Upper lobe of left lung (tissue), 6 donors: ENCODE measurements at regions not wholly inside any gene's neighbourhood (a gene's known extent, or its start where the extent isn't known, plus 50 kb on each side); places are given as distances from the start of the nearest gene placed in this dataset.

ENCODE experiments used
- ATAC-seq, 2 donors: fragments of 200-7000 bp; cut with Tn5 transposase; one replicate each; pipeline ENCODE4 v1.9.1; 2022; ENCODE audit warnings: mild to moderate bottlenecking in 2 of 2, moderate library complexity in 2 of 2; ENCODE audit not compliant: low FRiP score in 2 of 2
- DNase-seq, 2 donors: peaks; one replicate each; pipeline ENCODE4 v3.0.0-alpha.2; 2019 to 2020
- H3K27ac ChIP-seq, 4 donors: fragments of 200-600 bp; sonication (generic); one replicate each; pipeline ENCODE4 v1.5.1; 2016 to 2019
- H3K27me3 ChIP-seq, 4 donors: fragments of 200-600 bp; sonication (generic); one replicate each; pipeline ENCODE4 v1.5.1; 2017 to 2019
- H3K36me3 ChIP-seq, 4 donors: fragments of 200-600 bp; sonication (generic); one replicate each; pipeline ENCODE4 v1.5.1; 2016 to 2019
- H3K4me1 ChIP-seq, 4 donors: fragments of 200-600 bp; sonication (generic); one replicate each; pipeline ENCODE4 v1.5.1; 2018 to 2019
- H3K4me3 ChIP-seq, 4 donors: fragments of 200-600 bp; sonication (generic); one replicate each; pipeline ENCODE4 v1.5.1; 2017 to 2019; ENCODE audit warnings: mild to moderate bottlenecking in 2 of 4, moderate library complexity in 1 of 4
- H3K9me3 ChIP-seq, 4 donors: fragments of 200-600 bp; sonication (generic); one replicate each; pipeline ENCODE4 v1.5.1; 2018 to 2019
- CTCF ChIP-seq, 6 experiments: fragments of 450-650 bp in 4 of 6; fragments of 200-600 bp in 2 of 6; sonication (generic) in 2 of 6; IDR thresholded peaks; one replicate each; pipeline ENCODE4 v1.5.1; 2016 to 2019; ENCODE audit warnings: antibody characterized with exemption in 6 of 6
- EP300 ChIP-seq, 4 donors: sonication (generic); formaldehyde crosslinking; IDR thresholded peaks; one replicate each; pipeline ENCODE4 v1.5.1; 2017; ENCODE audit warnings: antibody characterized with exemption in 4 of 4, control low read depth in 2 of 4
- POLR2A ChIP-seq, 4 donors: fragments of 450-650 bp; IDR thresholded peaks; one replicate each; pipeline ENCODE4 v1.5.1; 2016 to 2017; ENCODE audit warnings: antibody characterized with exemption in 4 of 4, mild to moderate bottlenecking in 2 of 4
- POLR2AphosphoS5 ChIP-seq, 2 donors: sonication (generic); formaldehyde crosslinking; IDR thresholded peaks; one replicate each; pipeline ENCODE4 v1.5.1; 2017; ENCODE audit warnings: antibody characterized with exemption in 2 of 2
- WGBS, 2 donors: methylation state at CpG; one replicate each; pipeline ENCODE4 v1.1.5; 2017 to 2018; 5-methylcytosine and 5-hydroxymethylcytosine counted together
- donor health status: DM: no; HTN: no; CAD: no; lungs with moderate emphysema.
- donor health status: DM: no; HTN: yes; CAD: no; lungs with severe emphysema.

- Histone ChIP-seq H3K36me3 (no peaks in the 10 kb centered on the region), H3K27me3 (no peaks in the 10 kb centered on the region), H3K27ac (no peak overlapping the region), H3K9me3 (no peaks in the 10 kb centered on the region), H3K4me1 (no peaks in the 10 kb centered on the region), H3K4me3 (no peak overlapping the region)
- ATAC-seq (no peak), DNase-seq (no peak)
- no peak for TF ChIP-seq POLR2A (IDR thresholded peaks at IDR 0.05)
These were observed 1105.8 kb downstream of the IGSF11 start for GRCh38 chr3:117928836-117929235.

- Histone ChIP-seq H3K36me3 (no peaks in the 10 kb centered on the region), H3K27ac (no peak overlapping the region), H3K4me3 (no peak overlapping the region), H3K27me3 (no peaks in the 10 kb centered on the region), H3K4me1 (no peaks in the 10 kb centered on the region), H3K9me3 (peaks cover 0 to 4% (median 0%) of the 10 kb centered on the region in 4 donors)
- no peak for TF ChIP-seq EP300 (IDR thresholded peaks at IDR 0.05)
- no peak for TF ChIP-seq CTCF (IDR thresholded peaks at IDR 0.05)
- TF ChIP-seq POLR2A (IDR thresholded peaks at IDR 0.05) = no peak
- TF ChIP-seq POLR2AphosphoS5 (IDR thresholded peaks at IDR 0.05) = no peak
- ATAC-seq (no peak), DNase-seq (no peak)
These were observed 1102.2 kb downstream of the IGSF11 start for GRCh38 chr3:117932441-117932840.

- no peak overlapping the region for H3K4me3 ChIP-seq
- ATAC-seq (no peak), DNase-seq (no peak)
- TF ChIP-seq POLR2A (IDR thresholded peaks at IDR 0.05) = no peak
- H3K4me1 ChIP-seq = no peaks in the 10 kb centered on the region
- H3K9me3 ChIP-seq = peaks cover 0 to 4% (median 0%) of the 10 kb centered on the region in 4 donors
- 93 to 94% methylated on average over 4 of the region's 4 CpGs for WGBS, 2 donors
- no peak overlapping the region for H3K27ac ChIP-seq
- H3K27me3 ChIP-seq = no peaks in the 10 kb centered on the region
- no peaks in the 10 kb centered on the region for H3K36me3 ChIP-seq
These were observed 1098.5 kb downstream of the IGSF11 start for GRCh38 chr3:117936159-117936558.

GRCh38 chr3:117938974-117939373 is 1095.7 kb downstream of the IGSF11 start:
- no peaks in the 10 kb centered on the region for H3K4me1 ChIP-seq
- H3K9me3 ChIP-seq = peaks cover 0 to 4% (median 0%) of the 10 kb centered on the region in 4 donors
- WGBS, 2 donors = 63 to 66% methylated on average over 2 of the region's 2 CpGs
- ATAC-seq (no peak), DNase-seq (no peak)
- no peaks in the 10 kb centered on the region for H3K27me3 ChIP-seq
- no peak overlapping the region for H3K27ac ChIP-seq
- H3K36me3 ChIP-seq = no peaks in the 10 kb centered on the region
- no peak for TF ChIP-seq CTCF (IDR thresholded peaks at IDR 0.05)
- TF ChIP-seq POLR2AphosphoS5 (IDR thresholded peaks at IDR 0.05) = no peak
- no peak for TF ChIP-seq EP300 (IDR thresholded peaks at IDR 0.05)
- no peak for TF ChIP-seq POLR2A (IDR thresholded peaks at IDR 0.05)
- no peak overlapping the region for H3K4me3 ChIP-seq

GRCh38 chr3:117939425-117940027 is 1095.1 kb downstream of the IGSF11 start:
- Histone ChIP-seq H3K36me3 (no peaks in the 10 kb centered on the region), H3K27me3 (no peaks in the 10 kb centered on the region), H3K9me3 (peaks cover 0 to 4% (median 0%) of the 10 kb centered on the region in 4 donors), H3K4me3 (no peak overlapping the region), H3K27ac (no peak overlapping the region), H3K4me1 (no peaks in the 10 kb centered on the region)
- no peak for TF ChIP-seq POLR2AphosphoS5 (IDR thresholded peaks at IDR 0.05)
- no peak for TF ChIP-seq CTCF (IDR thresholded peaks at IDR 0.05)
- TF ChIP-seq EP300 (IDR thresholded peaks at IDR 0.05) = no peak
- TF ChIP-seq POLR2A (IDR thresholded peaks at IDR 0.05) = no peak
- DNase-seq (no peak), ATAC-seq (no peak)
- WGBS, 2 donors = 85 to 96% methylated on average over 1 of the region's 1 CpG

- H3K9me3 ChIP-seq = peaks cover 0 to 4% (median 0%) of the 10 kb centered on the region in 4 donors
- TF ChIP-seq POLR2A (IDR thresholded peaks at IDR 0.05) (no peak), POLR2AphosphoS5 (IDR thresholded peaks at IDR 0.05) (no peak), CTCF (IDR thresholded peaks at IDR 0.05) (no peak), EP300 (IDR thresholded peaks at IDR 0.05) (no peak)
- H3K27ac ChIP-seq = no peak overlapping the region
- H3K36me3 ChIP-seq = no peaks in the 10 kb centered on the region
- ATAC-seq = no peak
- H3K27me3 ChIP-seq = no peaks in the 10 kb centered on the region
- no peak for DNase-seq
- no peak overlapping the region for H3K4me3 ChIP-seq
- no peaks in the 10 kb centered on the region for H3K4me1 ChIP-seq
These were observed 1093.6 kb downstream of the IGSF11 start for GRCh38 chr3:117941015-117941414.
